K562 (cell line): ENCODE measurements at regions not wholly inside any gene's neighbourhood (a gene's known extent, or its start where the extent isn't known, plus 50 kb on each side); places are given as distances from the start of the nearest gene placed in this dataset.
A peak's percentile ranks its signal among the peaks of the same experiment; 100 is the strongest.

ENCODE experiments used
- E2F1 ChIP-seq: sonication (generic); formaldehyde crosslinking; IDR thresholded peaks from 2 replicates; pipeline ENCODE4 v1.8.1; 2023; ENCODE audit warnings: mild to moderate bottlenecking, missing genetic modification reagents, moderate library complexity
- FOXP4 ChIP-seq: sonication (generic); formaldehyde crosslinking; IDR thresholded peaks from 2 replicates; pipeline ENCODE4 v1.8.0; 2022; ENCODE audit warnings: mild to moderate bottlenecking, missing genetic modification reagents, borderline replicate concordance
- GTF3C2 ChIP-seq: IDR thresholded peaks from 3 replicates; pipeline ENCODE4 v1.6.1; 2011; ENCODE audit warnings: borderline replicate concordance, mild to moderate bottlenecking, moderate library complexity; ENCODE audit not compliant: insufficient read length; ENCODE audit errors: extremely low read depth
- HNRNPH1 ChIP-seq: fragments of 200-400 bp; formaldehyde crosslinking; optimal IDR thresholded peaks from 2 replicates; pipeline ENCODE3; 2017; ENCODE audit warnings: low read depth, mild to moderate bottlenecking, low read length, moderate library complexity
- HNRNPL ChIP-seq: fragments of 200-400 bp; formaldehyde crosslinking; IDR thresholded peaks from 2 replicates; pipeline ENCODE4 v1.6.1; 2017; ENCODE audit warnings: low read depth, mild to moderate bottlenecking, low read length
- ILF3 ChIP-seq: fragments of 450-650 bp; IDR thresholded peaks from 2 replicates; pipeline ENCODE4 v1.6.1; 2018; ENCODE audit warnings: antibody characterized with exemption, mild to moderate bottlenecking, moderate library complexity, borderline replicate concordance
- KDM1A ChIP-seq, 2 experiments: fragments of 450-650 bp; IDR thresholded peaks; 2 replicates each; pipeline ENCODE4 v1.6.1; 2016; ENCODE audit warnings: mild to moderate bottlenecking in 2 of 2
- MCM3 ChIP-seq: fragments of 450-650 bp; IDR thresholded peaks from 2 replicates; pipeline ENCODE4 v1.6.1; 2016
- MNT ChIP-seq, 2 experiments: fragments of 450-650 bp; conservative IDR thresholded peaks; 2 replicates each; pipeline ENCODE4 v1.6.1; 2017; ENCODE audit warnings: mild to moderate bottlenecking in 2 of 2, moderate library complexity in 2 of 2
- NFE2L1 ChIP-seq: fragments of 450-650 bp; IDR thresholded peaks from 2 replicates; pipeline ENCODE4 v1.6.1; 2016; ENCODE audit warnings: missing genetic modification characterization, low read depth, mild to moderate bottlenecking, missing compliant biosample characterization, moderate library complexity, borderline replicate concordance
- NR3C1 ChIP-seq: sonication (generic); formaldehyde crosslinking; IDR thresholded peaks from 2 replicates; pipeline ENCODE4 v1.8.1; 2022; ENCODE audit warnings: missing genetic modification reagents
- TBP ChIP-seq: optimal IDR thresholded peaks from 2 replicates; pipeline ENCODE3; 2011; ENCODE audit warnings: low read depth, low read length, improper control_type of control experiment
- USF2 ChIP-seq: sonication (generic); formaldehyde crosslinking; IDR thresholded peaks from 2 replicates; pipeline ENCODE4 v1.5.0; 2020; ENCODE audit warnings: missing genetic modification reagents
- XRCC4 ChIP-seq: IDR thresholded peaks from one replicate; pipeline ENCODE4 v1.6.1; 2011; ENCODE audit not compliant: insufficient read depth, insufficient read length; ENCODE audit errors: extremely low read depth
- ZBTB2 ChIP-seq: fragments of 450-650 bp; IDR thresholded peaks from 2 replicates; pipeline ENCODE4 v1.6.1; 2016; ENCODE audit warnings: antibody characterized with exemption
- ZNF639 ChIP-seq, 2 experiments: fragments of 200-800 bp in 1 of 2; sonication (Bioruptor generic) in 1 of 2; sonication (generic) in 1 of 2; formaldehyde crosslinking in 1 of 2; IDR thresholded peaks in 1 of 2; conservative IDR thresholded peaks in 1 of 2; 2 replicates each; pipeline versions ENCODE4 v1.5.0 to v1.6.1; 2016 to 2020; ENCODE audit warnings: missing compliant biosample characterization in 1 of 2, missing genetic modification characterization in 1 of 2, missing genetic modification reagents in 1 of 2

GRCh38 chr6:28751514-28751913, 172.3 kb downstream of the TRIM27 start (continued):
- TF ChIP-seq FOXP4, result no peak
- no peak for TF ChIP-seq TBP
- no peak for TF ChIP-seq ZNF639 (CRISPR knock-in tag; conservative IDR thresholded peaks at IDR 0.05 in 1 of 2, IDR thresholded peaks at IDR 0.05 in 1 of 2)
- TF ChIP-seq XRCC4, result no peak
- TF ChIP-seq HNRNPH1, result no peak
- no peak for TF ChIP-seq E2F1 (CRISPR knock-in tag)
- TF ChIP-seq USF2 (CRISPR knock-in tag), result no peak
- TF ChIP-seq MNT (conservative IDR thresholded peaks at IDR 0.05), result no peak
- TF ChIP-seq NR3C1 (CRISPR knock-in tag), result no peak
- TF ChIP-seq GTF3C2, result no peak
- TF ChIP-seq ZBTB2, result peak; percentile 44; the same call in 1 of the 2 replicates
- no peak for TF ChIP-seq NFE2L1
- TF ChIP-seq MCM3, result no peak
- TF ChIP-seq HNRNPL, result no peak
- TF ChIP-seq KDM1A (IDR thresholded peaks at IDR 0.05), result no peak
- TF ChIP-seq ILF3, result no peak
